ENCODE measurements at regions not wholly inside any gene's neighbourhood (a gene's known extent, or its start where the extent isn't known, plus 50 kb on each side); places are given as distances from the start of the nearest gene placed in this dataset.

GRCh38 chr7:46366526-46366925, 445.5 kb upstream of the IGFBP3 start:
- TF ChIP-seq, protein P1, sequence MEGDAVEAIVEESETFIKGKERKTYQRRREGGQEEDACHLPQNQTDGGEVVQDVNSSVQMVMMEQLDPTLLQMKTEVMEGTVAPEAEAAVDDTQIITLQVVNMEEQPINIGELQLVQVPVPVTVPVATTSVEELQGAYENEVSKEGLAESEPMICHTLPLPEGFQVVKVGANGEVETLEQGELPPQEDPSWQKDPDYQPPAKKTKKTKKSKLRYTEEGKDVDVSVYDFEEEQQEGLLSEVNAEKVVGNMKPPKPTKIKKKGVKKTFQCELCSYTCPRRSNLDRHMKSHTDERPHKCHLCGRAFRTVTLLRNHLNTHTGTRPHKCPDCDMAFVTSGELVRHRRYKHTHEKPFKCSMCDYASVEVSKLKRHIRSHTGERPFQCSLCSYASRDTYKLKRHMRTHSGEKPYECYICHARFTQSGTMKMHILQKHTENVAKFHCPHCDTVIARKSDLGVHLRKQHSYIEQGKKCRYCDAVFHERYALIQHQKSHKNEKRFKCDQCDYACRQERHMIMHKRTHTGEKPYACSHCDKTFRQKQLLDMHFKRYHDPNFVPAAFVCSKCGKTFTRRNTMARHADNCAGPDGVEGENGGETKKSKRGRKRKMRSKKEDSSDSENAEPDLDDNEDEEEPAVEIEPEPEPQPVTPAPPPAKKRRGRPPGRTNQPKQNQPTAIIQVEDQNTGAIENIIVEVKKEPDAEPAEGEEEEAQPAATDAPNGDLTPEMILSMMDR (IDR thresholded peaks at IDR 0.05) = no peak
- no peak for TF ChIP-seq POLR2A (IDR thresholded peaks at IDR 0.05)

All from heart left ventricle (tissue), 13 donors.